ENCODE measurements at regions not wholly inside any gene's neighbourhood (a gene's known extent, or its start where the extent isn't known, plus 50 kb on each side); places are given as distances from the start of the nearest gene placed in this dataset.

DNA sequence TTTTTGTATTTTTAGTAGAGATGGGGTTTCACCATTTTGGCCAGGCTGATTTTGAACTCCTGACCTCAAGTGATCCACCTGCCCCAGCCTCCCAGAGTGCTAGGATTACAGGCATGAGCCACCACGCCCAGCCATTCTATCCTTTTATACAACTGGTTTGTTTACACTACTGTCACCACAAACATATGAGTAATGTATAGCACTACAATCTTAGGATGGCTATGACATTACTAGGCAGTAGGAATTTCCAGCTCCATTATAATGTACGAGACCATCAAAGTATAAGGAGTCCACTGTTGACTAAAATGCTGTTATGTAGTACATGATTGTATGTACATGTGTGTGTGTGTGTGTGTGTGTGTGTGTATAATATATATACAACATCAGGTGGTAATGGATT lies 1126.1 kb upstream of the LRRN3 start:
- Histone ChIP-seq H3K4me2 (no peak overlapping the region), H3K27ac (no peak overlapping the region), H3K4me3 (no peak overlapping the region), H4K20me1 (ENCODE audit: low read depth) (no peaks in the 10 kb centered on the region), H3K79me2 (ENCODE audit: low read depth) (no peaks in the 10 kb centered on the region), H3K27me3 (no peaks in the 10 kb centered on the region), H3F3A (ENCODE audit: low read depth) (no peaks in the 10 kb centered on the region), H2AFZ (replicated peaks) (no peak overlapping the region), H3K9ac (no peak overlapping the region), H3K36me3 (no peaks in the 10 kb centered on the region), H3K9me3 (ENCODE audit: low read depth) (no peaks in the 10 kb centered on the region), H3K4me1 (no peaks in the 10 kb centered on the region)
- no peaks in the 10 kb centered on the region for H3K4me1 Mint-ChIP-seq
- H3K27me3 Mint-ChIP-seq (ENCODE audit: insufficient read depth, low read depth): no peaks in the 10 kb centered on the region
- H3K4me3 Mint-ChIP-seq: no peak overlapping the region
- DNase-seq (ENCODE audit: low spot score): no peak
- no peaks in the 10 kb centered on the region for H3K9me3 Mint-ChIP-seq
- H3K27ac Mint-ChIP-seq: no peak overlapping the region
- TF ChIP-seq EZH2phosphoT487 (IDR thresholded peaks at IDR 0.05): no peak
- TF ChIP-seq, protein P1, sequence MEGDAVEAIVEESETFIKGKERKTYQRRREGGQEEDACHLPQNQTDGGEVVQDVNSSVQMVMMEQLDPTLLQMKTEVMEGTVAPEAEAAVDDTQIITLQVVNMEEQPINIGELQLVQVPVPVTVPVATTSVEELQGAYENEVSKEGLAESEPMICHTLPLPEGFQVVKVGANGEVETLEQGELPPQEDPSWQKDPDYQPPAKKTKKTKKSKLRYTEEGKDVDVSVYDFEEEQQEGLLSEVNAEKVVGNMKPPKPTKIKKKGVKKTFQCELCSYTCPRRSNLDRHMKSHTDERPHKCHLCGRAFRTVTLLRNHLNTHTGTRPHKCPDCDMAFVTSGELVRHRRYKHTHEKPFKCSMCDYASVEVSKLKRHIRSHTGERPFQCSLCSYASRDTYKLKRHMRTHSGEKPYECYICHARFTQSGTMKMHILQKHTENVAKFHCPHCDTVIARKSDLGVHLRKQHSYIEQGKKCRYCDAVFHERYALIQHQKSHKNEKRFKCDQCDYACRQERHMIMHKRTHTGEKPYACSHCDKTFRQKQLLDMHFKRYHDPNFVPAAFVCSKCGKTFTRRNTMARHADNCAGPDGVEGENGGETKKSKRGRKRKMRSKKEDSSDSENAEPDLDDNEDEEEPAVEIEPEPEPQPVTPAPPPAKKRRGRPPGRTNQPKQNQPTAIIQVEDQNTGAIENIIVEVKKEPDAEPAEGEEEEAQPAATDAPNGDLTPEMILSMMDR (IDR thresholded peaks at IDR 0.05): no peak
- no peak for TF ChIP-seq EZH2 (IDR thresholded peaks at IDR 0.05)
- no peaks in the 10 kb centered on the region for H3K36me3 Mint-ChIP-seq

DNA sequence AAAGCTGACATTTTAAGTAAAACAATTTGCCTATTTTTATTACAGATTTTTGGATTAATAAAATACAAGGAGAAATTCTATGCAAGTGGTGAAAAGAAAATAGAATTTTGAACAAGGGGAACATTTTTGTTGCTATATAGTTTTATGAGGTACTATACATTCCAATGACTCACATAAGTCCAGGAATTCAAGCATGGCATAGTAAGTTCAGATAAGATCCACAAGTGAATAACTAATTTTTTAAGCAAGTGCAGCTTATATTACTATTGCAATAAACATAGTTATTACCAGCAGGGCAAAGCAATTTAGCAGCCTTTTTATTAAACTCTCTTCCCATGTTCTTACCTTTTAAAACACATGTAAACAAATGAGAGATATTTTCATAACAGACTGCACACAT lies 1123.5 kb upstream of the LRRN3 start:
- H3K36me3 ChIP-seq: no peaks in the 10 kb centered on the region
- H3K27me3 ChIP-seq: no peaks in the 10 kb centered on the region
- no peaks in the 10 kb centered on the region for H3K9me3 ChIP-seq (ENCODE audit: low read depth)
- H3K27ac ChIP-seq: no peak overlapping the region
- Mint-ChIP-seq H3K27me3 (ENCODE audit: insufficient read depth, low read depth) (no peaks in the 10 kb centered on the region), H3K27ac (no peak overlapping the region), H3K36me3 (no peaks in the 10 kb centered on the region), H3K9me3 (no peaks in the 10 kb centered on the region), H3K4me3 (no peak overlapping the region), H3K4me1 (no peaks in the 10 kb centered on the region)
- H3K4me2 ChIP-seq: no peak overlapping the region
- H4K20me1 ChIP-seq (ENCODE audit: low read depth): no peaks in the 10 kb centered on the region
- H3K79me2 ChIP-seq (ENCODE audit: low read depth): no peaks in the 10 kb centered on the region
- TF ChIP-seq EZH2 (IDR thresholded peaks at IDR 0.05) (no peak), EZH2phosphoT487 (IDR thresholded peaks at IDR 0.05) (no peak)
- no peak overlapping the region for H3K9ac ChIP-seq
- no peaks in the 10 kb centered on the region for H3F3A ChIP-seq (ENCODE audit: low read depth)
- DNase-seq (ENCODE audit: low spot score): no peak
- no peak overlapping the region for H3K4me3 ChIP-seq
- H3K4me1 ChIP-seq: no peaks in the 10 kb centered on the region
- no peak overlapping the region for H2AFZ ChIP-seq (replicated peaks)

GRCh38 chr7:109983618-109984017 lies 1107.3 kb upstream of the LRRN3 start:
- H3K4me1 ChIP-seq: no peaks in the 10 kb centered on the region
- H3K27ac Mint-ChIP-seq: no peak overlapping the region

DNA sequence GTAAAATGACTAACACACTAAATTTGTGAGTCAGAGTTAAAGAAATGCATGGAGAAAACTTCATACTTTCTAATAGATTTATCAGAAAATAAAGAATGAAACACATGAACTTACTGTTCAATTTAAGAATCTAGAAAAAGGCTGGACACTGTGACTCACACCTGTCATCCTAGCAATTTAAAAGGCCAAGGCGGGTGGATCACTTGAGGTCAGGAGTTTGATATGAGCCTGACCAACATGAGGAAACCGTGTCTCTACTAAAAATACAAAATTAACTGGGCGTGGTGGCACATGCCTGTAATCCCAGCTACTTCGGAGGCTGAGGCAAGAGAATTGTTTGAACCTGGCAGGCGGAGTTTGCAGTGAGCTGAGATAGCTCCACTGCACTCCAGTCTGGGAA lies 1106.2 kb upstream of the LRRN3 start:
- Histone ChIP-seq H2AFZ (replicated peaks) (no peak overlapping the region), H3K9ac (no peak overlapping the region), H3K4me1 (no peaks in the 10 kb centered on the region), H4K20me1 (ENCODE audit: low read depth) (no peaks in the 10 kb centered on the region), H3K79me2 (ENCODE audit: low read depth) (no peaks in the 10 kb centered on the region), H3K4me2 (no peak overlapping the region), H3K27me3 (no peaks in the 10 kb centered on the region), H3F3A (ENCODE audit: low read depth) (no peaks in the 10 kb centered on the region), H3K27ac (no peak overlapping the region), H3K9me3 (ENCODE audit: low read depth) (peaks cover 4% of the 10 kb centered on the region), H3K4me3 (no peak overlapping the region), H3K36me3 (no peaks in the 10 kb centered on the region)
- Mint-ChIP-seq H3K27me3 (ENCODE audit: insufficient read depth, low read depth) (no peaks in the 10 kb centered on the region), H3K4me1 (peaks cover 7% of the 10 kb centered on the region), H3K9me3 (peaks cover 5% of the 10 kb centered on the region), H3K4me3 (no peak overlapping the region), H3K27ac (no peak overlapping the region), H3K36me3 (no peaks in the 10 kb centered on the region)
- no peak for TF ChIP-seq EZH2 (IDR thresholded peaks at IDR 0.05)
- TF ChIP-seq, protein P1 (IDR thresholded peaks at IDR 0.05): no peak
- no peak for TF ChIP-seq EZH2phosphoT487 (IDR thresholded peaks at IDR 0.05)
- no peak for DNase-seq (ENCODE audit: low spot score)

More at GRCh38 chr7:109983618-109984017, 1107.3 kb upstream of the LRRN3 start:
- no peaks in the 10 kb centered on the region for H3K36me3 ChIP-seq
- H3K4me3 Mint-ChIP-seq: no peak overlapping the region
- H3K9me3 Mint-ChIP-seq: peaks cover 5% of the 10 kb centered on the region
- H3K4me3 ChIP-seq: no peak overlapping the region
- no peak overlapping the region for H3K9ac ChIP-seq
- no peak overlapping the region for H2AFZ ChIP-seq (replicated peaks)
- no peaks in the 10 kb centered on the region for H3F3A ChIP-seq (ENCODE audit: low read depth)
- peaks cover 4% of the 10 kb centered on the region for H3K9me3 ChIP-seq (ENCODE audit: low read depth)
- H4K20me1 ChIP-seq (ENCODE audit: low read depth): no peaks in the 10 kb centered on the region
- H3K27me3 Mint-ChIP-seq (ENCODE audit: insufficient read depth, low read depth): no peaks in the 10 kb centered on the region
- peaks cover 8% of the 10 kb centered on the region for H3K4me1 Mint-ChIP-seq
- H3K27ac ChIP-seq: no peak overlapping the region
- H3K79me2 ChIP-seq (ENCODE audit: low read depth): no peaks in the 10 kb centered on the region
- no peaks in the 10 kb centered on the region for H3K27me3 ChIP-seq
- H3K36me3 Mint-ChIP-seq: no peaks in the 10 kb centered on the region
- H3K4me2 ChIP-seq: no peak overlapping the region
- TF ChIP-seq EZH2 (IDR thresholded peaks at IDR 0.05): no peak
- TF ChIP-seq, protein P1 (IDR thresholded peaks at IDR 0.05): no peak
- TF ChIP-seq EZH2phosphoT487 (IDR thresholded peaks at IDR 0.05): no peak
- DNase-seq (ENCODE audit: low spot score): no peak

All from neural progenitor cell (in vitro differentiated cells).